ENCODE measurements at regions not wholly inside any gene's neighbourhood (a gene's known extent, or its start where the extent isn't known, plus 50 kb on each side); places are given as distances from the start of the nearest gene placed in this dataset.
"Not testable (repeated sequence)": the region's sequence is repeated elsewhere in the genome, so short reads cannot be mapped to it uniquely, and the experiment has no call there.

DNA sequence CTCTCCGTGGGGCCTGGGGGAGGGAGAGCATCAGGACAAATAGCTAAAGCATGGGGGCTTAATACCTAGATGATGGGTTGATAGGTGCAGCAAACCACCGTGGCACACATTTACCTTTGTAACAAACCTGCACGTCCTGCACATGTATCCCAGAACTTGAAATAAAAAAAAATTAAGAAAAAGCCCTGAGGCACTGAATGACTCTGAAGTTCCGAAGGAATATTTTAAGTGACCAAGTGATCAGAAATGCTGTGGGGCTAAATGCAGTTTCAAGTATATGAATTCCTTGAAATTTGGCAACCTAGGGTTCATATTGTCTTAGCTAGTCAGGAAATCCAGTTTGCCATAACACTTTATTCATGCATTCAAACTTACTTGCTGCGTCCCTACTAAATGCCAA lies 127.5 kb downstream of the MC4R start:
- CTCF ChIA-PET: interaction anchor here (0.7 kb wide), 1 partner anchor 312 kb away, joined by 4 read pairs; no protein-coding TSS in a partner anchor
- Histone ChIP-seq H3K9me2 (no peaks in the 10 kb centered on the region), H3K9me3 (no peaks in the 10 kb centered on the region), H3K36me3 (replicated peaks in 1 of 2; ENCODE audit: control insufficient read depth in 1 of 2, insufficient read depth in 2 of 2, low read length in 1 of 2) (no peaks in the 10 kb centered on the region), H3K4me1 (ENCODE audit: control insufficient read depth in 1 of 2, insufficient read depth in 2 of 2, low read depth in 1 of 2, low read length in 1 of 2) (no peaks in the 10 kb centered on the region), H3K4me3 (ENCODE audit: low read depth in 2 of 2, low read length in 1 of 2) (no peak overlapping the region), H3K4me2 (no peak overlapping the region), H3K9ac (no peak overlapping the region), H2AFZ (ENCODE audit: low read depth) (no peak overlapping the region), H4K20me1 (ENCODE audit: insufficient read depth) (no peaks in the 10 kb centered on the region), H3F3A (replicated peaks; ENCODE audit: insufficient read depth) (no peaks in the 10 kb centered on the region), H3K27ac (ENCODE audit: low read depth in 2 of 2, low read length in 1 of 2) (no peak overlapping the region), H3K27me3 (ENCODE audit: insufficient read depth) (no peaks in the 10 kb centered on the region), H3K79me2 (ENCODE audit: insufficient read depth) (no peaks in the 10 kb centered on the region)
- TF ChIP-seq POLR2AphosphoS5 (IDR thresholded peaks at IDR 0.05; ENCODE audit: low read depth, low read length) (no peak), SIN3A (IDR thresholded peaks at IDR 0.05; ENCODE audit: borderline replicate concordance, low read depth, low read length) (no peak), TAF1 (IDR thresholded peaks at IDR 0.05; ENCODE audit: borderline replicate concordance, low read depth, low read length) (no peak), EP300 (IDR thresholded peaks at IDR 0.05; ENCODE audit: borderline replicate concordance in 1 of 2, low read depth in 1 of 2, low read length in 1 of 2) (no peak), NRF1 (IDR thresholded peaks at IDR 0.05; ENCODE audit: low read depth, low read length) (no peak), JUND (IDR thresholded peaks at IDR 0.05) (no peak), RAD21 (IDR thresholded peaks at IDR 0.05; ENCODE audit: low read length) (no peak), TCF12 (IDR thresholded peaks at IDR 0.05) (no peak), YY1 (IDR thresholded peaks at IDR 0.05; ENCODE audit: low read depth) (no peak), EZH2phosphoT487 (IDR thresholded peaks at IDR 0.05; ENCODE audit: borderline replicate concordance, low read depth) (no peak)
- TF ChIP-seq, protein P1, sequence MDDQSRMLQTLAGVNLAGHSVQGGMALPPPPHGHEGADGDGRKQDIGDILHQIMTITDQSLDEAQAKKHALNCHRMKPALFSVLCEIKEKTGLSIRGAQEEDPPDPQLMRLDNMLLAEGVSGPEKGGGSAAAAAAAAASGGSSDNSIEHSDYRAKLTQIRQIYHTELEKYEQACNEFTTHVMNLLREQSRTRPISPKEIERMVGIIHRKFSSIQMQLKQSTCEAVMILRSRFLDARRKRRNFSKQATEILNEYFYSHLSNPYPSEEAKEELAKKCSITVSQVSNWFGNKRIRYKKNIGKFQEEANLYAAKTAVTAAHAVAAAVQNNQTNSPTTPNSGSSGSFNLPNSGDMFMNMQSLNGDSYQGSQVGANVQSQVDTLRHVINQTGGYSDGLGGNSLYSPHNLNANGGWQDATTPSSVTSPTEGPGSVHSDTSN (IDR thresholded peaks at IDR 0.05): no peak
- TF ChIP-seq, protein P2, sequence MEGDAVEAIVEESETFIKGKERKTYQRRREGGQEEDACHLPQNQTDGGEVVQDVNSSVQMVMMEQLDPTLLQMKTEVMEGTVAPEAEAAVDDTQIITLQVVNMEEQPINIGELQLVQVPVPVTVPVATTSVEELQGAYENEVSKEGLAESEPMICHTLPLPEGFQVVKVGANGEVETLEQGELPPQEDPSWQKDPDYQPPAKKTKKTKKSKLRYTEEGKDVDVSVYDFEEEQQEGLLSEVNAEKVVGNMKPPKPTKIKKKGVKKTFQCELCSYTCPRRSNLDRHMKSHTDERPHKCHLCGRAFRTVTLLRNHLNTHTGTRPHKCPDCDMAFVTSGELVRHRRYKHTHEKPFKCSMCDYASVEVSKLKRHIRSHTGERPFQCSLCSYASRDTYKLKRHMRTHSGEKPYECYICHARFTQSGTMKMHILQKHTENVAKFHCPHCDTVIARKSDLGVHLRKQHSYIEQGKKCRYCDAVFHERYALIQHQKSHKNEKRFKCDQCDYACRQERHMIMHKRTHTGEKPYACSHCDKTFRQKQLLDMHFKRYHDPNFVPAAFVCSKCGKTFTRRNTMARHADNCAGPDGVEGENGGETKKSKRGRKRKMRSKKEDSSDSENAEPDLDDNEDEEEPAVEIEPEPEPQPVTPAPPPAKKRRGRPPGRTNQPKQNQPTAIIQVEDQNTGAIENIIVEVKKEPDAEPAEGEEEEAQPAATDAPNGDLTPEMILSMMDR (IDR thresholded peaks at IDR 0.05): no peak
- TF ChIP-seq, protein P3, sequence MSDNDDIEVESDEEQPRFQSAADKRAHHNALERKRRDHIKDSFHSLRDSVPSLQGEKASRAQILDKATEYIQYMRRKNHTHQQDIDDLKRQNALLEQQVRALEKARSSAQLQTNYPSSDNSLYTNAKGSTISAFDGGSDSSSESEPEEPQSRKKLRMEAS (IDR thresholded peaks at IDR 0.05; ENCODE audit: low read depth): no peak
- 87% methylated on average over 5 of the region's 5 CpGs for WGBS (ENCODE audit: low lambda C conversion rate)
- no peak for DNase-seq
- POLR2A ChIA-PET: no interaction called here

DNA sequence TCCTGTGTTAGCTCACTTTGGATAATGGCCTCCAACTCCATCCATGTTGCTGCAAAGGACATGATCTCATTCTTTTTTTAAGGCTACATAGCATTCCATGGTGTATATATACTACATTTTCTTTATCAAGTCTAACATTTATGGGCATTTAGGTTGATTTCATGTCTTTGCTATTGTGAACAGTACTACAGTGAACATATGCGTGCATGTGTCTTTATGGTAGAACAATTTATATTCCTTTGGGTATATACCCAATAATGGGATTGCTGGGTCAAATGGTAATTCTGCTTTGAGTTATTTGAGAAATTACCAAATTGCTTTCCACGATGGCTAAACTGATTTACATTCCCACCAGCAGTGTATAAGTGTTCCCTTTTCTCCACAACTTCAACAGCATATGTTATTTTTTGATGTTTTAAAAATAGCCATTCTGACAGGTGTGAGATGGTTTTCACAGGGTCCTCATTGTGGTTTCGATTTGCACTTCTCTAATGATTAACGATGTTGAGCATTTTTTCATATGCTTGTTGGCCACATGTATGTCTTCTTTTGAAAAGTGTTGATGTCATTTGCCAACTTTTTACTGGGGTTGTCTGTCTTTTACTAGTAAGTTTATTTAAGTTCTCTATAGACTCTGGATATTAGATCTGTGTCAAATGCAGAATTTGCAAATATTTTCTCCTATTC lies 133.4 kb downstream of the MC4R start:
- DNase-seq; H3K9ac ChIP-seq; H2AFZ ChIP-seq (ENCODE audit: low read depth); H3K4me2 ChIP-seq; H3K36me3 ChIP-seq (replicated peaks in 1 of 2; ENCODE audit: control insufficient read depth in 1 of 2, insufficient read depth in 2 of 2, low read length in 1 of 2); H3K4me3 ChIP-seq (ENCODE audit: low read depth in 2 of 2, low read length in 1 of 2); H3K79me2 ChIP-seq (ENCODE audit: insufficient read depth); H3K27ac ChIP-seq (ENCODE audit: low read depth in 2 of 2, low read length in 1 of 2); H3K4me1 ChIP-seq (ENCODE audit: control insufficient read depth in 1 of 2, insufficient read depth in 2 of 2, low read depth in 1 of 2, low read length in 1 of 2); H3K9me3 ChIP-seq; H3F3A ChIP-seq (replicated peaks; ENCODE audit: insufficient read depth); H4K20me1 ChIP-seq (ENCODE audit: insufficient read depth); POLR2A ChIA-PET; H3K27me3 ChIP-seq (ENCODE audit: insufficient read depth); H3K9me2 ChIP-seq; CTCF ChIA-PET: not testable (repeated sequence)
- WGBS (ENCODE audit: low lambda C conversion rate): 80% methylated on average over 4 of the region's 4 CpGs
